ENCODE measurements at regions not wholly inside any gene's neighbourhood (a gene's known extent, or its start where the extent isn't known, plus 50 kb on each side); places are given as distances from the start of the nearest gene placed in this dataset.

DNA sequence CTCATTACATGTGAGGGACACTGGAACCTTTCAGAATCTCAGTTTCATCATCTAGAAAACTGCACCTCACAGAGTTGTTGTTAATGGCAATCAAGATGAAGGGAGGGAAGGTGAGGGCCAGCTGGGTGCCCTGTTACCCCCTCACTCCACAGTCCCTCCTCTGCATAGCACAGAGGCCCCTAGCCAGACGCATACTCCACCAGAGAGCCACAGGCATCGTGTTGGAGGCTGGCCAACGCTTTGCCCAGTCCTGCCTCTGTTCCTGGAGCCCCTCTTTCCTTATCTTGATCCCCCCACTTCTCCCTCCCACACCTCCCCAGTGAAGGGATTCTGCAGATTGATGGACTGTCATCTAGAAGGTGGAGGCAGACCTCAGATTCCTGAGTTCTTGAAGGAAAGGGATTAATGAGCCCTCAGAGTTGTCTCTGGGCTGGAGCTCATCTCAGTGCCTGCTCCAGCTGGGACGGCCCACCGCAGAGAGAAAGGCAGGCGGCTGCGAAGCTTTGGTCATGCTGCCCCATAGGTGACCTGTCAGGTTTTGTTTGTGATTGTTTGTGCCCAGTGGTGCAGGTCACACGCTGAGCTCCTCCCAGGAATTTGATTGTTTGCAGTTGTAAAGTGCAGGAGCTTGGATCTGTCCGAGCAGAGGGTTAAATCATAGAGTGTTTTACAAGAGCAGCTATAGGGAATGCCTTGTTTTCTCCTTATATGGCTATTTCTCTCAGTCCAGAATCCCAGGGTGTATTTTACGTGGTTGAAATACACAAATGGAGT is 487.3 kb downstream of the CCDC171 start:
- Mint-ChIP-seq H3K27me3 (ENCODE audit: low read depth) (no peaks in the 10 kb centered on the region), H3K27ac (no peak overlapping the region)
- CTCF ChIA-PET: no interaction called here

DNA sequence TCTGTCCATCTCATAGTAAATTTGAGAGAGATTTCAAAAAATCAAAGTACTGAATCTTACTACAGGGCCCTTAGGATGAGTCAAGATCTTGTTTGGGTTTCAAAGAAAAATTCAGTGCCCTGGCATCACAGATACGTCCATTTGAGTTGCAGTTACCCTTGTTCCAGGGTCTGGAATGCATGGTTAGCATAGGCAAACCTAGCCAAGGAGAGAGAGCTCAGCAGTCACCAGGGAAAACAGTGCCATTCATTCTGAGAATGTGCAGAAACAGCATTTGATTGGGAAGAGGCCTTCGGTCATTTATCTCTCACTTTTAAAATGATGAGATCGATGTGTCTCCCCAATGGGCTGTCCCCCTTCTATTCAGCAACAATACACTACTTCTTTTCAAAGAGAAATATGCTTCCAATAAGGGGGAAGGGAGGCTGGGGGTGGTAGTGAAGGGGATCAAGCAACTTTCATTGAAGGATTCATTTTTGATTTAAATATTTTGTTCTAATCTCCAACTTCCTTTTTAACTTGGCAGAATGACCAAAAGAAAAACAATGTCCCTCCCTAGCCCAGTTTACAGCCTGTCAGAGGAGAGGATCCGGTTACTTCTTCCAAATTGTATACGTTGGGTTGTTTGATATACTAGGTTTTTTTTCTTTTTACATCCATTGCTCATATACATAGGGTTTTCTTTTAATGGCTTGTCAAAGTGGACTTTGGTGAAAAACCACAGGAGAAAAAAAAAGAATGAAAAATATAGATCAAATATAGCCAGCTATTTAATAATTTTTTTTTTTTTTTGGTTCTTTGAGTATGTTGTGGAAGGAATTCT is 491.1 kb downstream of the CCDC171 start:
- Mint-ChIP-seq H3K36me3 (ENCODE audit: low read depth) (no peaks in the 10 kb centered on the region), H3K4me1 (ENCODE audit: low read depth) (no peaks in the 10 kb centered on the region), H3K27ac (no peak overlapping the region)

More for the DNA sequence above, 487.3 kb downstream of the CCDC171 start:
- Mint-ChIP-seq H3K4me3 (no peak overlapping the region), H3K36me3 (ENCODE audit: low read depth) (no peaks in the 10 kb centered on the region), H3K4me1 (ENCODE audit: low read depth) (no peaks in the 10 kb centered on the region), H3K9me3 (peaks cover 1% of the 10 kb centered on the region)
- no peak for DNase-seq
- intact Hi-C loops (cut with micrococcal nuclease): loop anchor here (1.0 kb wide), 1 partner anchor 93 kb away; no protein-coding TSS in a partner anchor

DNA sequence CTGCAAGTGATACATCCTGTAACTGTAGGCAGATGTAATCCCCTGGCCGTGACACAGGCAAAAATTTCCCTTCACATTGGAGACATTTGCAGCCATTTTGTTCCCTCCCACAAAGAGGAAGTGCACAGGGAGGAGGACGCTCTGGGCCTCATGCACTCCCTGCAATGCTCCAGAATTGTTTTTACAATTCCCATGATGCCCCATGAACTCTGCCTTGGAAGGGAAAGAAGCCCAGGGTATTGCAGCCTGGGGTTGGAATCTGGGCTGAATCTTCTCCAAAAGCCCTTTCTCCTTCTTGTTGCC is 491.7 kb downstream of the CCDC171 start:
- no peaks in the 10 kb centered on the region for H3K36me3 Mint-ChIP-seq (ENCODE audit: low read depth)
- no peak for DNase-seq
- no peaks in the 10 kb centered on the region for H3K27me3 Mint-ChIP-seq (ENCODE audit: low read depth)
- CTCF ChIA-PET: no interaction called here
- no peaks in the 10 kb centered on the region for H3K9me3 Mint-ChIP-seq
- no peak overlapping the region for H3K4me3 Mint-ChIP-seq
- no peaks in the 10 kb centered on the region for H3K4me1 Mint-ChIP-seq (ENCODE audit: low read depth)
- intact Hi-C loops (cut with micrococcal nuclease): no loop called here
- no peak overlapping the region for H3K27ac Mint-ChIP-seq

More for the DNA sequence above, 491.1 kb downstream of the CCDC171 start:
- H3K27me3 Mint-ChIP-seq (ENCODE audit: low read depth): no peaks in the 10 kb centered on the region
- CTCF ChIA-PET: no interaction called here
- no peaks in the 10 kb centered on the region for H3K9me3 Mint-ChIP-seq
- intact Hi-C loops (cut with micrococcal nuclease): no loop called here
- no peak for DNase-seq
- no peak overlapping the region for H3K4me3 Mint-ChIP-seq

DNA sequence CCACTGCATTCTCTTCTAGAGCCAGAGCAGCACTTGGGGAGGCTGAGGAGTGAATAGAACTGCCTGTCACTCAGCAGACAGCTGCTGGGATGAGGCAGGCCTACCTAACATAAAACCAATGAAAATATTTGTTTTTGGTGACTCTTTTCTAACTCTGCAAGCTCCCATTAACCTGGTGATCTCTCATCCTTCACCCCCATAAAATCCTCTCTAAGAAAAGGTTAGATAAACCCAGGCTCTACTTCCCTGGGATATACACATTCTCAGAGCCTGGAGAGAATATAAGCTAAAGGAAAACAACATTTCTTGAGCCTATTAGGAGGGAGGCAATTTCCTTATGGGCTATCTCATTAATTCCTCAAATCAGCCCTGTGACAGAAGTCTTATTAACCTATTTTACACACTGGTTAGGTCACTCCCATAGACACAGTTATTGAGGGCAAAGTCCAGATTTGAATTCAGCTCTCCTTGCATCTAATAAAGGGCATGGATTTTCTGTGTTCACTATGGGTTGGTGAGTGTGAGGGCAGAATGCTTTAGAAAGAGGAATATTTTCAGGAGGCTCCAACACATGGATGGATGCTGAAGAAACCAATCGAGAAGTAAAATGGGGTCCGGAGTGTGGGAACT is 492.9 kb downstream of the CCDC171 start:
- H3K9me3 Mint-ChIP-seq: no peaks in the 10 kb centered on the region
- H3K36me3 Mint-ChIP-seq (ENCODE audit: low read depth): no peaks in the 10 kb centered on the region
- DNase-seq: no peak
- H3K27me3 Mint-ChIP-seq (ENCODE audit: low read depth): no peaks in the 10 kb centered on the region
- CTCF ChIA-PET: no interaction called here
- no peaks in the 10 kb centered on the region for H3K4me1 Mint-ChIP-seq (ENCODE audit: low read depth)
- no peak overlapping the region for H3K27ac Mint-ChIP-seq
- intact Hi-C loops (cut with micrococcal nuclease): no loop called here
- H3K4me3 Mint-ChIP-seq: no peak overlapping the region

DNA sequence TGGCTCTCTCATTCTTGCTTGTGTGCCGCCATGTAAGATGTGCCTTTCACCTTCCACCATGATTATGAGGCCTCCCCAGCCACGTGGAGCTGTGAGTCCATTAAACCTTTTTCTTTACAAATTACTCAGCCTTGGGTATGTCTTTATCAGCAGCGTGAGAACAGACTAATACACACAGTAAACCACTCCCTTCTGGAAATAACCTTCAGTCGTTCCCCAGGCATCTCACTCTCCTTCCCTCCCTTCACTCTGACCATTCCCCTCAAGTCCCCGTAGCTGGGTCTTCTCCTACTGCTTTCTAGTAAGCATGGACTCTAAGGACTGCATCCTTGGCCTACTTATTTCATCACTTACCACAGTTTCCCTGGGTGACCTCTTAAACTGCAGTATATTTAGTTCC is 493.9 kb downstream of the CCDC171 start:
- H3K9me3 Mint-ChIP-seq: no peaks in the 10 kb centered on the region
- CTCF ChIA-PET: no interaction called here
- no peaks in the 10 kb centered on the region for H3K4me1 Mint-ChIP-seq (ENCODE audit: low read depth)
- intact Hi-C loops (cut with micrococcal nuclease): no loop called here
- H3K36me3 Mint-ChIP-seq (ENCODE audit: low read depth): no peaks in the 10 kb centered on the region
- no peak overlapping the region for H3K4me3 Mint-ChIP-seq
- H3K27me3 Mint-ChIP-seq (ENCODE audit: low read depth): no peaks in the 10 kb centered on the region
- DNase-seq: no peak
- H3K27ac Mint-ChIP-seq: no peak overlapping the region

DNA sequence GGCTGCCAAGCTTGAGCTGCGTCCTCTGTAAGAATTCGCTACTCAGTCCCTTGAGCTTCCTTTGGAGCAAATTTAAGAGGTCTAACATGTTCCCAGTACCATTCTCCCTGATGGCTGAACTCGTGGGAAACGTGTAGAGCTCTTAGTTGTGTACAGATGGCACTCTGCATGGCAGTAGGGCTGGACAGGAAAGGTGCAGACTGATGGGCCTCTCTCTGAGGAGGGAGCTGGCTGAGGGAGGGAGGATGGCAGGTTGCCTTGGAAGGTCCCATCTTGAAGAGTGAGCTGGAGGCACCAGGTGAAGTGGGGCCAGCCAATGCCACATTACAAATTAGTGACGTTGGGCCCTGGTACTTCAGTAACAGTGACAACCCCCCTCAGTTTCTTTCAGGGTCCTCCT is 495.3 kb downstream of the CCDC171 start:
- intact Hi-C loops (cut with micrococcal nuclease): no loop called here
- CTCF ChIA-PET: no interaction called here
- no peaks in the 10 kb centered on the region for H3K27me3 Mint-ChIP-seq (ENCODE audit: low read depth)

DNA sequence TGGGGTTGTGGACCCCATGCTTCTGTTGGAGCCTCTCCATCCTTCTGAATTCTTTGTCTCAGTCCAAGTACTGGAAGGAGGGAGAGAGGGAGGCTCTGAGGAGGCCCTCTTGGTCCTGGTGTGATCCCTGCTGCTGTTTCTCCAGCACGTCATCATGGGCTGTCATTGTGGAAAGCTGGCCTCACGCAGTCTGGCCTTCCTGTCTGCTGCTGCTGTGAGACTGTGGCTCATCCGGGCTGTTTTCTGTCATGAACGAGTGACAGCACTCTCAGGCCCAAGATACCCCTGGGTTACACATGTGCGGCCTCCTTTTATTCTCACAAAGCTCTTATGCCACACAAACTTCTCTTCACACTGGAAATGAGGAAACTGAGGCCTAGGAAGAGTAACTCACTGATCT is 499.3 kb downstream of the CCDC171 start:
- Mint-ChIP-seq H3K4me3 (no peak overlapping the region), H3K9me3 (no peaks in the 10 kb centered on the region), H3K27me3 (ENCODE audit: low read depth) (no peaks in the 10 kb centered on the region), H3K4me1 (ENCODE audit: low read depth) (no peaks in the 10 kb centered on the region), H3K36me3 (ENCODE audit: low read depth) (no peaks in the 10 kb centered on the region), H3K27ac (no peak overlapping the region)
- CTCF ChIA-PET: interaction anchor here (0.8 kb wide), 1 partner anchor 15 kb away, joined by 3 read pairs; no protein-coding TSS in a partner anchor
- intact Hi-C loops (cut with micrococcal nuclease): no loop called here
- DNase-seq: no peak

More for the DNA sequence above, 495.3 kb downstream of the CCDC171 start:
- Mint-ChIP-seq H3K4me3 (no peak overlapping the region), H3K9me3 (no peaks in the 10 kb centered on the region), H3K4me1 (ENCODE audit: low read depth) (no peaks in the 10 kb centered on the region), H3K36me3 (ENCODE audit: low read depth) (no peaks in the 10 kb centered on the region), H3K27ac (no peak overlapping the region)
- DNase-seq: no peak

DNA sequence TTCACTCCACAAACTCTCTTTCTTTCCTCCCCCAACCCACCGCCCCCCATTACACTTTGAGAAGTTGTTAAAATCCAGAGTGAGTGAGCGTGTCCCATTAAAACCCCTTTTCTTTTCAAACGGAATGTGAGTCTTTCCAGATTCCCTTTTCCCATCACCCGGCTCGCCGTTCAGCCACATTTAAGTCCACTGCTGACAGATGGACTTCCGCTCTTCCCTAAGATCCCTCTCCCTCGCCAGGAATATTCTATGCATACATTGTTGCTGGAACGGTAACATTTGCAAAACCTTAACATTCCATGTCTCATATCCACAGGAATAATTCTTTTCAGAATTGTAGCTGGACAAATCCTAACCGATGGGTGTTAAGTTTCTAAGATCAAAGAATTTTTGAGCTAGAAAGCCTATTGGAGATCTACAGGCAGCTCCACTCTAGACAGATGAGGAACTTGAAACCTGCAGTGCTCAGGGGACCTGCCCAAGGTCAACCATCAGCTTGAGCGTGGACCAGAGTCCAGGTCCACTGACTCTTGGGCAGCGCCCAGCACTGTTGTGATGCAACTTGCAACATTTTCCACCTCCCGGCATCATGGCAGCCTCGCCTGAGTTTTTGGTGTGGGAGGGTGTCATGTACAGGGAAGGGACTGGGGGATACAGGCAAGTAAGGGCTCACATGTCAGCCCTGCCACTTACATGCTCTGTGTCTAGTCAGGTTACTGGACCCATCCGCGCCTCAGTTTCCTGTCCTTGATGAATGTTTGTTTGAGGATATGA is 500.1 kb downstream of the CCDC171 start:
- CTCF ChIA-PET: interaction anchor here (0.8 kb wide), 1 partner anchor 16 kb away, joined by 3 read pairs; no protein-coding TSS in a partner anchor

DNA sequence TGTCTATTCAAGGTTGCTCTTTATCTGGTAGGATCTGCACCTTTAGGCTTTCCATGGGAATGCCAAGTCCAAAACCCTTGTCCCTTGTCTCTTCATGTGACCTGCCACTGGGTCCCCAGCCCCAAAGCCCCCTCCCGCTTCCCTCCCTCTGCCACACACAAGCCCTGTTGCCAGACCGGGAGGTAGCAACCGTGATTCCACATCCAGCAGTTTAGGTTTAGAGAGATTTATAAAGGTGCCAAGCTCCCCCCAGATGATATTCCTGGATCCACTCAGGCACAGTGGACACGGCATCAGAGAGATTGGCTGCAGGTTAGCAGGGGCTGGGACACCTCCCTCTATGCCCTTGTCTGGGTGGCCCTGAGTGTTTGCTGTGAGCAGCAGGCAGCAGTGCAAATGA is 504.7 kb downstream of the CCDC171 start:
- no peak overlapping the region for H3K27ac Mint-ChIP-seq
- intact Hi-C loops (cut with micrococcal nuclease): no loop called here
- H3K36me3 Mint-ChIP-seq (ENCODE audit: low read depth): no peaks in the 10 kb centered on the region
- no peak overlapping the region for H3K4me3 Mint-ChIP-seq
- H3K9me3 Mint-ChIP-seq: no peaks in the 10 kb centered on the region
- no peaks in the 10 kb centered on the region for H3K27me3 Mint-ChIP-seq (ENCODE audit: low read depth)
- H3K4me1 Mint-ChIP-seq (ENCODE audit: low read depth): peaks cover 25% of the 10 kb centered on the region
- CTCF ChIA-PET: no interaction called here
- no peak for DNase-seq

More for the DNA sequence above, 500.1 kb downstream of the CCDC171 start:
- Mint-ChIP-seq H3K36me3 (ENCODE audit: low read depth) (no peaks in the 10 kb centered on the region), H3K4me1 (ENCODE audit: low read depth) (peaks cover 4% of the 10 kb centered on the region), H3K27ac (no peak overlapping the region), H3K9me3 (no peaks in the 10 kb centered on the region), H3K27me3 (ENCODE audit: low read depth) (no peaks in the 10 kb centered on the region), H3K4me3 (no peak overlapping the region)
- intact Hi-C loops (cut with micrococcal nuclease): no loop called here
- no peak for DNase-seq

DNA sequence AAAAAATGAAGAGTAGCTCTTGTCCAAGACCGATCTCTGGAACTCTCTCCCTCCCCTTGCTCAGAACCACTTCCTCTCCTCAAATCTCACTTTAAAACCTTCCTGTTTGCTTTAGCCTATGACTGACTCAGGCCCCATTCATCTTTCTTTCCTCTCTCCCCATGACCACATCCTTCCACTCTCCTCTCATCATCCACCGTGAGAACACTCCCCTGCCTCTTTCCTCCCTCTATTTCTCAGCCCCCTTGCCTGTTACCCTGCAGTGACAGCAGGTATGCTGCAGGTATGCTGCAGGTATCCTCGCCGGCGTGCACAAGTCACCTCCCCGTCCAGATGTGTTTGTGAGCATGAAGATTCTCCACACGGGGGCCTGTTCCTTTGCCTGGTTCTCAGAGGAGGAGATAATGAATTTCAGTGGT is 505.3 kb downstream of the CCDC171 start:
- intact Hi-C loops (cut with micrococcal nuclease): no loop called here
- DNase-seq: peak; percentile 12
- H3K9me3 Mint-ChIP-seq: no peaks in the 10 kb centered on the region
- no peak overlapping the region for H3K27ac Mint-ChIP-seq
- H3K4me3 Mint-ChIP-seq: peak overlapping the region; percentile 25
- CTCF ChIA-PET: no interaction called here
- peaks cover 25% of the 10 kb centered on the region for H3K4me1 Mint-ChIP-seq (ENCODE audit: low read depth)
- no peaks in the 10 kb centered on the region for H3K27me3 Mint-ChIP-seq (ENCODE audit: low read depth)
- no peaks in the 10 kb centered on the region for H3K36me3 Mint-ChIP-seq (ENCODE audit: low read depth)

DNA sequence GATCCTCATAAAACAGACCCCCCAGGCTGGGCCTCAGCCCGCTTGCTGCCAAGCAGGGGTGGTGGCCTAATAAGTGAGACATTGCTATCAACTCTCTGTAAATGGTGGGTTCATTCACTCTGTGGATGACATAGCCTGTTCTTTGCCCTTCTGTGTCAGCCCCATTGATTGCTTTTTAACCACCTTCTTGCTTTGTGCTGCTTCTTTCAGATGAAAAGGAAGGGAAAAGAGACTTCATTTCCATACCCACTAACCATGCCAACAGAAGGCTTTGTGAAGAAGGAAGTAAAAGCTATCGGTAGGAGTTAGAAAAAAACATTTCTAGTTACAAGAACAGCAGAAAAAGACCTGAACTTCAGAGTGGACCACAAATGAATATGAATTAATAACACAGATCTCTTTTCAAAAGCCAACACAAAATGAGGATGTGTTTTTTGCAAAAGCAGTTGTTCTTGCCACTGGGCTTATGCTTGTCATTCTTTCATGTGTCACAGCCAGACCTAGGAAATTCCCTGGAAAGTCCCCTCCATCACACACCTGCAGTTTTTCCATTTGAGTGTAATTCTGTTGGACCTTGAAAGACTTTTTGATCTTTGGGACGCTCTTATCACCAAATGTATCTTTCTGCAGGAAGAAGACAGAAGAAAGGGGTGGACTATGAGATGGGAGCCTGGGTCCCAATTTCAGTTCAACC is 507.7 kb downstream of the CCDC171 start:
- CTCF ChIA-PET: no interaction called here
- no peak overlapping the region for H3K4me3 Mint-ChIP-seq
- intact Hi-C loops (cut with micrococcal nuclease): no loop called here
- no peak overlapping the region for H3K27ac Mint-ChIP-seq
- H3K27me3 Mint-ChIP-seq (ENCODE audit: low read depth): no peaks in the 10 kb centered on the region
- DNase-seq: peak; percentile 10
- peaks cover 25% of the 10 kb centered on the region for H3K4me1 Mint-ChIP-seq (ENCODE audit: low read depth)
- H3K36me3 Mint-ChIP-seq (ENCODE audit: low read depth): no peaks in the 10 kb centered on the region
- no peaks in the 10 kb centered on the region for H3K9me3 Mint-ChIP-seq
